ENCODE measurements at regions not wholly inside any gene's neighbourhood (a gene's known extent, or its start where the extent isn't known, plus 50 kb on each side); places are given as distances from the start of the nearest gene placed in this dataset.

GRCh38 chr3:66928252-66928651, 69.9 kb upstream of the KBTBD8 start:
- Histone ChIP-seq H3K27me3 (no peaks in the 10 kb centered on the region), H3K4me3 (no peak overlapping the region), H3K4me1 (ENCODE audit: insufficient read depth) (no peaks in the 10 kb centered on the region), H3K9me3 (no peaks in the 10 kb centered on the region), H3K36me3 (no peaks in the 10 kb centered on the region), H3K27ac (no peak overlapping the region)
- no peak for DNase-seq
- TF ChIP-seq POLR2A (IDR thresholded peaks at IDR 0.05) (no peak), EP300 (IDR thresholded peaks at IDR 0.05) (no peak), CTCF (IDR thresholded peaks at IDR 0.05) (no peak)
- WGBS, 3 donors = 78 to 81% (median 81%) methylated on average over 2 of the region's 2 CpGs
- intact Hi-C loops (cut with DNase I) = no loop called here

GRCh38 chr3:66931291-66931690, 66.8 kb upstream of the KBTBD8 start:
- no peaks in the 10 kb centered on the region for H3K36me3 ChIP-seq
- H3K4me1 ChIP-seq (ENCODE audit: insufficient read depth) = no peaks in the 10 kb centered on the region
- no peak overlapping the region for H3K4me3 ChIP-seq
- no peaks in the 10 kb centered on the region for H3K27me3 ChIP-seq
- intact Hi-C loops (cut with DNase I) = no loop called here
- WGBS, 3 donors = 5 to 14% (median 9%) methylated on average over 5 of the region's 5 CpGs
- DNase-seq = no peak
- no peak overlapping the region for H3K27ac ChIP-seq
- no peaks in the 10 kb centered on the region for H3K9me3 ChIP-seq
- TF ChIP-seq EP300 (IDR thresholded peaks at IDR 0.05) (no peak), CTCF (IDR thresholded peaks at IDR 0.05) (no peak), POLR2A (IDR thresholded peaks at IDR 0.05) (no peak)

GRCh38 chr3:66931699-66932098, 66.4 kb upstream of the KBTBD8 start:
- no peak for DNase-seq
- Histone ChIP-seq H3K36me3 (no peaks in the 10 kb centered on the region), H3K9me3 (no peaks in the 10 kb centered on the region), H3K4me3 (no peak overlapping the region), H3K27me3 (no peaks in the 10 kb centered on the region), H3K27ac (no peak overlapping the region), H3K4me1 (ENCODE audit: insufficient read depth) (no peaks in the 10 kb centered on the region)
- no peak for TF ChIP-seq CTCF (IDR thresholded peaks at IDR 0.05)
- TF ChIP-seq POLR2A (IDR thresholded peaks at IDR 0.05) = no peak
- TF ChIP-seq EP300 (IDR thresholded peaks at IDR 0.05) = no peak
- intact Hi-C loops (cut with DNase I) = no loop called here
- 21 to 33% (median 24%) methylated on average over 1 of the region's 1 CpG for WGBS, 3 donors

- no peak for DNase-seq
- intact Hi-C loops (cut with DNase I) = no loop called here
These were observed 64.9 kb upstream of the KBTBD8 start for GRCh38 chr3:66933233-66933632.

More at GRCh38 chr3:66933233-66933632, 64.9 kb upstream of the KBTBD8 start:
- Histone ChIP-seq H3K36me3 (no peaks in the 10 kb centered on the region), H3K4me3 (no peak overlapping the region), H3K9me3 (no peaks in the 10 kb centered on the region), H3K4me1 (ENCODE audit: insufficient read depth) (no peaks in the 10 kb centered on the region), H3K27ac (no peak overlapping the region), H3K27me3 (no peaks in the 10 kb centered on the region)
- no peak for TF ChIP-seq POLR2A (IDR thresholded peaks at IDR 0.05)
- TF ChIP-seq EP300 (IDR thresholded peaks at IDR 0.05) = no peak
- no peak for TF ChIP-seq CTCF (IDR thresholded peaks at IDR 0.05)

All from ovary (tissue), 7 donors.